ENCODE measurements at regions not wholly inside any gene's neighbourhood (a gene's known extent, or its start where the extent isn't known, plus 50 kb on each side); places are given as distances from the start of the nearest gene placed in this dataset.
"Not testable (repeated sequence)": the region's sequence is repeated elsewhere in the genome, so short reads cannot be mapped to it uniquely, and the experiment has no call there.

DNA sequence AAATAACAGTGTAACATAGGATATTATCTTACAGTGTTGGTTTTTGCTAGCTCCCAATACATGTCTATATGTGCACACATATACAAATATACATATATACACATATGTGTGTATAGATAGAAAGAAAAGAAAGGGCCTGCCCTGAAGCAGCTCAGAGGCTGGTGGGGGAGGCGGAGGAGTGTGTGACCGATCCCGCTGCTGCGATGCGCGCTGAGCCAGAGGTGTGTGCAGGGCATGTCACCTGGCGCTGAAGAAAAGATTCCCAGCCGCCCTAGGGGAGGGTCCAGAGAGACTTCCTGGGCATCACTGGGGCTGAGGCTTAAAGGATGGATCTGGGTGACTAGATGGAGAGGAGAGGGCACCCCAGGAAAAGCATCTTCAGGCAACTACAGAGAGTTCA is 110.2 kb downstream of the FAM50B start:
- DNase-seq (ENCODE audit: low read depth, low spot score) = no peak
- no peak overlapping the region for H3K27ac ChIP-seq

DNA sequence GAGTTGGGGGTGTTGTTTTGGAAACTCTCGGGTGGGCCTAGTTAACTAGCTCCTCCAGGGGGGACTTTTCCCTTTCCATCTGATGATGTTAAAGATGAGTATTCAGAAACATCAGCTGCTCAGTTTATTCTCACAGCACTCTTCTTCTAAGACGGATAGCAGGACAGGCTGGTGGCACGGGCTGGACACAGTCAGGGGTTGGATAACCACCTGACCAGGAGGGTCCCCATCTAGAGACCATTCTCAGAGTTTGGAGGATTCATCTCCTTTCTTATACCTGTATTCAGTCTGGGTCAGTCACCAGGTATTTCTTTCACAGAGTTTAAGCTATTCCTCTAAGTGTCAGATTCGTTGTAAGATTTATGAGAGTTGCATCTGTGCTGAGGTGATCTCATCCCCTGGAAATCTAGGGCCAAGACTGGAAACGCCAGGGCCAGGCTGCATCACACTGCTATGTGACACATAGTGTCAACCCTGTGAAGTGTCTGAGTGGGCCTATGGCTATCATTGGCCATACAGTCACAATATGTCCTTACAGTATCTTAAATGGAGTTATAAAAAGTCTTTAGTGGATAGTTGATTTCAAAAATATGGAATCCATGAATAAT is 111.7 kb downstream of the FAM50B start:
- no peak overlapping the region for H3K27ac ChIP-seq
- DNase-seq (ENCODE audit: low read depth, low spot score) = no peak

DNA sequence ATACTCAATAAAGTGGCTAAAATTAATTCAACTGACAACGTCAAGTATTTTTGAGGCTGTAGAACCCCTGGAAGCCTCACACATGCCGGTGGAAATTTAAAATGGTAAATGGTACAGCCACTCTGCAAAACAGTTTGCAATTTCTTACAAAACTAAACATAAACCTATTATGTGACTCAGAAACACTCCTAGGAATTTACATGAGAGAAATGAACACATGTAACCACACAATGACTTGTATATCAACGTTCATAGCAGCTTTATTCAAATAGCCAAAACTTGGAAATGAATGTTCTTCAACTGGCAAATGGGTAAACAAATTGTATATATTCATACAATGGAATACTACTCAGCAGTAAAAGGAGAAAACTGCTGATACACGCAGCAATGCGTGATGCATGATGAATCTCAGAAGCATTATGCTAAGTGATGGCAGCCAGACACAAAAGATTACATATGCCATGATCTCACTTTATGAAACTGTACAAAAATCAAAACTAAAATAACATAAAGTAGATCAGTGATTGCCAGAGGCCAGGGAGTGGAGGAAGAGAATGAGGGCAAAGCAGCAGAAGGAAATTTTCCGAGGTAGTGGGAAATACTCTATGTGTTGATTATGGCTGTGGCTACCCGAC is 112.5 kb downstream of the FAM50B start:
- H3K27ac ChIP-seq = no peak overlapping the region
- no peak for DNase-seq (ENCODE audit: low read depth, low spot score)

DNA sequence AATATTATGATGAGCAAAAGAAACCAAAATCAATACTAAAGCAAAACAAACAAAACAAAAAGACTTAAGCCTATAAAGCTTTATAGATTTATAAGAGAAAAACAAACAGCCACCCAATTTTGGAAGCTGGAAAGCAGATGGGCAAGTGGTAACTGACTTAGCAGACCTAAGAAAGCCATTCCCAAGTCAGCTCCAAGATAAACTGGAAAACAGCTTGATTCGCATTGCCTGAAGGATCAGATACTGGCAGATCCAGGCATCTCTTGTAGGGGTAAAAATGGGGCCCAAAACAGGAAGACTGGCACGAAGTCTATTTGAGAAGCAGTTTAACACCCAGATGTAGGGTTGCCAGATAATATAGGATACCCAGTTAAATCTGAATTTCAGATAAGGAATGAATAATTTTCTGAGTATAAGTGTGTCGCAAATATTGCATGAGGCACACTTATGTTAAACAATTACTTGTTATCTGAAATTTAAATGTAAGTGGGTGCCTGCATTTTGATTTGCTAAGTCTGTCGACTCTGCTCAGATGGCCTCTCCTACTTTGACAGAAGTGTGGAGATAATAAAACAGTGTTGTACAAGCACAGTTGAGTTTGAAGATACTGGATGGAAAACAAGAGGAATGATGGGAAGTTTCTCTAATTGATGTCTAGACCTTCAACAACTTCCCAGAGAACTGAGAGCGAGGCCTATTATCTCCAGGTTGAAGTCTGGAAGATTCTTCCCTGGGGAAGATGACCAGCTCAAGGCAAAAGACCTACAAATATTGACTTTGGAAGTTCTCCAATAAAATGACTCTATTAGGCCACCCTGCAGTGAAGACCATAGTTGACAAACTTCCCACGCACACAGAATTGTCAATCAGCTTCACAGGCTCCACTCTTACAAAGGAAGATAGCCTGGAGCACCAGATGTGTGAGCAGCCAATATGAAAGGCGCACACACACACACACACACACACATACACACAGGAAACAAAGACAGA is 113.4 kb downstream of the FAM50B start:
- DNase-seq (ENCODE audit: low read depth, low spot score) = no peak
- H3K27ac ChIP-seq = no peak overlapping the region

DNA sequence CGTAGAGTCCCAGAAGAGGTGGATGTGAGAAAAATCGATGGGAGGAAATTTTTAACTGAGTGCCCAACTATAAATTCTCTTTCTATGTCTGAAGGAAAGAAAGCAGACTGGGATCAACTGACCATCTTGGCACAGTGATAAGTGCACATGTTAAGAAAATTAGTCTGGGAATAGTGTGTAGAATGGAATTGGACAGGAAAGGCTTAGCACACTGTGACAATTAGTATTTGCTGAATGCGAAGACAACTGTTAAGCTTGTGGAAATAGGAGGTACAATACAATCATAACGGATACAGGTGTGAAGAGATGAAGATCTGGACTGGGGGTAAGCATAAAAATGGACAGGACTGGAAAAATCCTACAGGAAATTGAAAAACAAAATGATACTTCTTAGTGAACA is 114.3 kb downstream of the FAM50B start:
- DNase-seq (ENCODE audit: low read depth, low spot score) = no peak
- no peak overlapping the region for H3K27ac ChIP-seq

DNA sequence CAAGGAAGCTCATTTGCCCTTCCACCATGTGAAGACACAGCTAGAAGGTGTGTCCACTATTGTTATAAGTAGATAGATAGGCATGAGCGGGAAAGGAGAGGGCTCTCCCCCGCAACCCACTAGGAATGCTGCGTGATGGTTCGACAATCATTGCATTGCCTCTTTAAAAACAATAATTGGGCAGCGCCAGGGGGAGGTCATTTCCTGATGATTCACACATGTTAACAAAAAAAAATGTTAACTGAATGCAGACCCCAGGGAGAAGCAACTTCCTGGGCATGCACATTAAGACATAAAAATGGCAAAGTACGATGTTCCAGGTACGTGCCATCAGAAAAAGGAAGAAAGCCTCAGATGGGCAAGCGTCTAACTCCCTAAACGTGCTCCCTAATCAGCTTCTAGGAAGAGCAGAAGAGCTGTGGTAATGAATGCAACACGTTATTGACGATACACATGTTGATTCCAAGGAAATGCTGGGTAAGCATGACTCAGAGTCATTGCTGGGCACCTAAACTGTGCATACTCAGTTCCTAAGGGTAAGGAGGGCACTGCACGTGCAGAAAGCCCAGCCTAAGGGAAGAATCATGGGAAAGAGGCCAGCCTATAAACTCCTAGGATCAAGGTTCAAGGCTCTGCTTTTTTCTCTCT is 113.7 kb downstream of the FAM217A start:
- H3K27ac ChIP-seq = no peak overlapping the region
- no peak for DNase-seq (ENCODE audit: low read depth, low spot score)

DNA sequence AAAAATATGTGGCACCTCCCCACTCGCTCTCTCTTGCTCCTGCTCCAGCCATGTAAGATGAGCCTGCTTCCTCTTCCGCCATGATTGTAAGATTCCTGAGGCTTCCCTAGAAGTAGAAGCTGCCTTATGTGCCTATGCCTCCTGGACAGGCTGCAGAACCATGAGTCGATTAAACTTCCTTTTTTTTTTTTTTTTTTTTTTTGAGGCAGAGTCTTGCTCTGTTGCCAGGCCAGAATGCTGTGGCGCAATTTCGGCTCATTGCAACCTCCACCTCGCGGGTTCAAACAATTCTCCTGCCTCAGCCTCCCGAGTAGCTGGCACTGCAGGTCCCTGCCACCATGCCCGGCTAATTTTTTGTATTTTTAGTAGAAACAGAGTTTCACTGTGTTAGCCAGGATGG is 112.5 kb downstream of the FAM217A start:
- no peak for DNase-seq (ENCODE audit: low read depth, low spot score)
- H3K27ac ChIP-seq = no peak overlapping the region

DNA sequence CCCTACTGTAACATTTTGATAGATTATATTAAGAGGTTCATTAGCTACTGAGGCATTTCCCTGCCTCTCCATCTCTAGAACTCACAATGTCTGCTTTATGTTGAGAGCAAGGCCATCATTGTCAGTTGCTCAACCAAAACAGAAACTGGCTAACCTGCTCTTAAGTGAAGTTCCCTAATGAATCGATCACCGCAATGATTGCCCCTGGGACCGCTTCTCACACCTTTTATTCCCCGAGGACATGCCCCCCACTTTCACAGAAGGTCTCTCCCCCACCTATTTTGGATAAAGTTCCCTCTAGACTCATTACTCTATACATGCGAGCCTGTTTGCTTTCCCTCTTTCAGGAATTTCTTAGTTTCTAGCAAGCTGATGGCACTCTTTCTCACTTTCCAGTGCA is 108.8 kb downstream of the FAM217A start:
- no peak for DNase-seq (ENCODE audit: low read depth, low spot score)
- no peak overlapping the region for H3K27ac ChIP-seq

DNA sequence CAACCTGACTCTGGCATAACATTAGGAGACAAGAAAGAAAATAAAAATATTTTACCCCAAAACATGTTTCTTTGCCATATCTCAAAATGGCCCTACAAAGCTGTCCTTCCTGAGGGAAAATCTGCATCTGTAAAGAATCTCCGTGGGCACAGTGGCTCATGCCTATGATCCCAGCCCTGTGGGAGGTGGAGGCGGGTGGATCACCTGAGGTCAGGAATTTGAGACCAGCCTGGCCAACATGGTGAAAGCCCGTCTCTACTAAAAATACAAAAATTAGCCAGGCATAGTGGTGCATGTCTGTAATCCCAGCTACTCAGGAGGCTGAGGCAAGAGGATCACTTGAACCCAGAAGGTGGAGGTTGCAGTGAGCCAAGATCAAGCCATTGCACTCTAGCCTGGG is 105.8 kb downstream of the FAM217A start:
- not testable (repeated sequence) for DNase-seq (ENCODE audit: low read depth, low spot score); H3K27ac ChIP-seq

DNA sequence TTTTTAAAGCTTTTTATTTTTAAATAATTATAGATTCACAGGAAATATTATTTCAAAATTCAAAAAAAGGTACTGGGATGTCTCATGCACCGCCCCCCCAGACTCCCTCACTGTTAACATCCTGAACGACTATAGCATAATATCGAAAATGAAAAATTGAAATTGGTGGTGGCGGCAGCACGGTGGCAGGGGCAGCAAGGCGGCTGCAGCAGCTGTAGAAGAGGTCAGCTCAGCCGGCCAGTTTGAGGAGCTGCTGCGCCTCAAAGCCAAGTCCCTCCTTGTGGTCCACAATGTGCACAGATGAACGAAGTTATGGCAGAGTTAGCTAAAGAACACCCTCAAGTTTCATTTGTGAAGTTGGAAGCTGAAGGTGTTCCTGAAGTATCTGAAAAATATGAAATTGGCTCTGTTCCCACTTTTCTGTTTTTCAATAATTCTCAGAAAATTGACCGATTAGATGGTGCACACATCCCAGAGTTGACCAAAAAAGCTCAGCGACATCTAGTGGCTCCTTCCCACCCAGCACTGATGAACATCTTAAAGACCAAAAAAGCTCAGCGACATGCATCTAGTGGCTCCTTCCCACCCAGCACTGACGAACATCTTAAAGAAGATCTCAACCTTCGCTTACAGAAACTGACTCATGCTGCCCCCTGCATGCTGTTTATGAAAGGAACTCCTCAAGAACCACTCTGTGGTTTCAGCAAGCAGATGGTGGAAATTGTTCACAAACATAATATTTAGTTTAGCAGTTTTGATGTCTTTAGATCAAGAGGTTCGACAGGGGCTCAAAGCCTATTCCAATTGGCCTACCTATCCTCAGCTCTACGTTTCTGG is 100.8 kb downstream of the FAM217A start:
- no peak overlapping the region for H3K27ac ChIP-seq
- DNase-seq (ENCODE audit: low read depth, low spot score) = no peak

DNA sequence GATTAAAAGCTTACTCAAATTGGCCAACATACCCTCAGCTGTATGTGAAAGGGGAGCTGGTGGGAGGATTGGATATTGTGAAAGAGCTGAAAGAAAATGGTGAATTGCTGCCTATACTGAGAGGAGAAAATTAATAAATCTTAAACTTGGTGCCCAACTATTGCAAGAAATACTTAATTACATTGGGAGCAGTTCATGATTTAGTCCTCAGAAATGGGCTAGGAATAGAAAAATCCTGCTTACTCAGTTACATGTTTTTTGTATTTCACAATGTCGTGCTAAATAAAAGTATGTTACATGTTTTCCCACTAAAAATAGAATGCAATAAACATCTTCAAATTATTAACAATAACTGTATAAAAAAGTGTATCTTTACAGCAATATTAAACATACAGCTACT is 100.0 kb downstream of the FAM217A start:
- DNase-seq (ENCODE audit: low read depth, low spot score); H3K27ac ChIP-seq: not testable (repeated sequence)

DNA sequence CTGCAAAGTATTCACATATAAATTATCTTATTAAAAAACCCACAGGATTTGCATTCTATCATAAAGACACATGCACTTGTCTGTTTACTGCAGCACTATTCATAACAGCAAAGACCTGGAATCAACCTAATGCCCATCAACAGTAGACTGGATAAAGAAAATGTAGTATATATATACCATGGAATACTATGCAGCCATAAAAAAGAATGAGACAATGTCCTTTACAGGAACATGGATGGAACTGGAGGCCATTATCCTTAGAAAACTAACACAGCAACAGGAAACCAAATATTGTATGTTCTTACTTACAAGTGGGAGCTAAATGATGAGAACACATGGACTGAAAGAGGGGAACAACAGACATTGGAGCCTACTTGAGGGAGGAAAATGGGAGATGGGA is 97.0 kb downstream of the FAM217A start:
- no peak for DNase-seq (ENCODE audit: low read depth, low spot score)
- no peak overlapping the region for H3K27ac ChIP-seq

DNA sequence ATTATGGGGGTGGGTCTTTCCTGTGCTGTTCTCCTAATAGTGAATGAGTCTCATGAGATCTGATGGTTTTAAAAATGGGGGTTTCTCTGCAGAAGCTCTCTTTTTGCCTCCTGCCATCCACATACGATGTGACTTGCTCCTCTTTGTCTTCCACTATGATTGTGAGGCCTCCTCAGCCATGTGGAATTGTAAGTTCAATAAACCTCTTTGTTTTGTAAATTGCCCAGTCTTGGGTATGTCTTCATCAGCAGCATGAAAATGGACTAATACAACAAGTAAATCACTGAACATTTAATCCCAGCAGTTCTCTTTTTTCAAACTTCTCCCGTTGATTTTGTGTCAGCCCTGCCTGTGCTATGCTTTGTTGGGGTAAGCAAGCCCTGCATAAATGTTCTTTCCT is 95.2 kb downstream of the FAM217A start:
- DNase-seq (ENCODE audit: low read depth, low spot score) = no peak
- no peak overlapping the region for H3K27ac ChIP-seq

DNA sequence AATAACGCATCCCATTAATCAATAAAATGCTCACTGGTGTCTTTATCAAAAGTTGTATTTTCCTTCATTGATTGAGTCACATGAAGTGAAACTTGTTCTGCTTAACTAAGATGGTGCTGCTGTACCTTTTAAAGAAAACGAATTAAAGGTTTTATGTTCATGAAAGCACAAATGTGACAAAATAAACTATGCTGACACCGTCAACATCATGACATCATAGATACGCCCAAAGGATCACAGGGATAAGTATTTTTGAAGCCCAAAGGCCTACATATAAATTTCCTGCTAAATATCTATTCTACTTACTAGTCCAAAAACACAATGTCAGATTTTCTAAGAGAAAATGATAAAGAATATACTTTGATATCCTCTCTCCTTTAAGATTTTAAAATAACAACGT is 94.4 kb downstream of the FAM217A start:
- DNase-seq (ENCODE audit: low read depth, low spot score) = no peak
- no peak overlapping the region for H3K27ac ChIP-seq

DNA sequence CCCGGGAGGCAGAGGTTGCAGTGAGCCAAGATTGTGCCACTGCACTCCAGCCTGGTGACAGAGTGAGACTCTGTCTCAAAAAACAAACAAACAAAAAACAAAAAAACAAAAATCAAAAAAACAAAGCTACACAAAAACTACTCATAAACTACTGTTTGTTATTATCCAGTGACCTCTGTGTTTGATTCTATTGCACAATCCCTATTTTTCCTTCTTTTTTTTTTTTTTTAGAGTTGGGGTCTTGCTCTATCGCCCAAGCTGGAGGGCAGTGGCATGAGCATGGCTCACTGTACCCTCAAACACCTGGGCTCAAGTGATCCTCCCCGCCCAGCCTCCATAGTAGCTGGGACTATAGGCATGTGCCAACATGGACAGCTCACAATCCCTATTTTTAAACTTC is 92.7 kb downstream of the FAM217A start:
- H3K27ac ChIP-seq = no peak overlapping the region
- no peak for DNase-seq (ENCODE audit: low read depth, low spot score)

DNA sequence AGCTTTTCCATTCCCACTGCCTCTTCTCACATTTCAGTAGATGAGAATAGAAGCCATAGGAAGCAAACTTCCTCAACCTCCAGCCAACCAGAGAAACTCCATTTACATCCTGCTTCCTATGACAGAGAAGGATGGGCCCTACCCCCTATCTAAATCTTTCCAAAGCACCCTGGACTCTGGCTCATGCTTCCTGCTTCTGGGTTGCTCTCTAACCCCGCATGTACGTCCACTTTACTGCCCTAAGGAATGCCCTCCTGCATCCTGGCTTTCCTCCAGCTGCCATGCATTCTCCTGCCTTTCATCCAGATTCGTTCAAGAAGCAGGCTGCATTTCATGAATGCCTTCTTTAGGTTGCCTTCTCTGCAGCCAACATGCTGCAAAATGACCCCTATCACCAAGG is 91.9 kb downstream of the FAM217A start:
- DNase-seq (ENCODE audit: low read depth, low spot score) = no peak
- no peak overlapping the region for H3K27ac ChIP-seq

DNA sequence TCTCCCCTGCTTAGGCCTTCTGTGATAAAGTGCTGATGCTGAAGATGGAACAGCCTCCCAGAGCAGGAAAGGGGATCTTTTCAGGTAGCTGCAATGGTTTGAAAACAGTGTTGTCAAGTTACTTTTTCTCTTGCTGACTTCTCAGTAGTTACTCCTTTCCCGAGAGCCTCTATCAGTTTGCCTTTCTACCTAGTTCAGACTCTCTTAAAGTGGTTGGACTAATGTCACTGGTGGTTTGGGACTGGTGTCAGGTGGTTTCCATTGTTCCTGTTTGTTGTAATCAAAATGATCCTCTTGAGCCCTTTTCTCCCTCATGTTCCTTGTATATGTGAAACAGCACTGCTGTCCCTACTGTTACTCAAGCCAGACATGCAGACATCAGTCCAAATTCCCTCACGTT is 91.4 kb downstream of the FAM217A start:
- no peak for DNase-seq (ENCODE audit: low read depth, low spot score)
- H3K27ac ChIP-seq = no peak overlapping the region

DNA sequence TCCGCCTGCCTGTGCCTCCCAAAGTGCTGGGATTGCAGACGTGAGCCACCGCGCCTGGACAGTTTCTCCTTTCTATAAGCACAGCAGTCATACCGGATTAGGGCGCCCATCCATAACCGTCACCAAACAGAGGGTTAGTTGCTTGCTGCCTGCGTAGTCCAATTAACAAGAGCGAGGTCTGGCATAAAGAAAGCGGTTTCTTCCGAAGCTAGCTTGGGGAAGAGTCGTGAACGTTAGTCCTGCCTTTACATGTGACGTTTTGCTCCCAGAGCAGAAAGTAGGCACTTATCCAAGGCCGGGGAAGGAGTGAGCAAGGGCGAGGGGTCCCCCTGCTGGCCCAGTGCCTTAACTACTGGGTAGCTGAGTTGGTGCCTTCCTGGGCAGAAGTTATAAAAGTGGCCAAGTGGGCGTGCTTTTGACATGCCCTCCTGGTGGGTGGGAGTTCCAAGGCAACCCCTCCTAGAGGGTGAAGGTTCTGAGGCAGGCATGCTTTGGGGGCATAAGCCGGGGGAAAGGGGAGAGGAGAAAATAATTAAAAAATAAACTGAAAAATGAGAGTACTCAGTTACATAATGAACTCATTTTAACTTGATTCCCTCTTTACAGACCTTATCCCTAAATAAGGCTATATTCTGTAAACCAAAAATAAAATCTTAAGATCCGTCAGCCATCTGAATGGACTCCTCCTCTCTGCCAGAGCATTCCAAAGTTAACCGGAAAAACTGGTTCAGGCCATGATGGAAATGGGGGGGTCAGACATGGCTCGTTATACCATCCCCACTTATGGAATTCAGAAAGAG is 88.0 kb downstream of the FAM217A start:
- H3K27ac ChIP-seq = peak overlapping the region; percentile 29
- DNase-seq (ENCODE audit: low read depth, low spot score) = peak; percentile 39

DNA sequence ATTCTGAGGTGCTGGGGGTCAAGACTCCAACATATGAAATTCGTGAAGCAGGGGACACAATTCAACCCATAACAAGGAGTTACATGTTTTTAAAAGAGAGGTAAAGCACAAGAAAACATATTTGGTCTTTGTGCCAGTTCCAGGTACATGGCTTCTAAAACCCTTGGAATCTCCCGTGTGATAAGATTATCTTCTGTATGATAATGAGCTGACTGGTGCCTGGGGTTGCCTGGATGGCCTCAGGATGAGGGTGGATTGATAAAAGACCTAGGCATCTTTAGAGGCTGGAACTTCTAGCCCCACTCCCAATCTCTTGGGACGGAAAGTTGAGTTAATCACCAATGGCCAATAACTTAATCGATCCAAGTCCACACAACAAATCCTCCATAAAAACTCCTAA is 87.0 kb downstream of the FAM217A start:
- no peak for DNase-seq (ENCODE audit: low read depth, low spot score)
- H3K27ac ChIP-seq = no peak overlapping the region
